HS-5 (cell line): ENCODE measurements at regions not wholly inside any gene's neighbourhood (a gene's known extent, or its start where the extent isn't known, plus 50 kb on each side); places are given as distances from the start of the nearest gene placed in this dataset.
A peak's percentile ranks its signal among the peaks of the same experiment; 100 is the strongest.

ENCODE experiments used
- DNase-seq: peaks from one replicate; pipeline ENCODE4 v3.0.0-alpha.2; 2012; ENCODE audit warnings: low read depth

DNA sequence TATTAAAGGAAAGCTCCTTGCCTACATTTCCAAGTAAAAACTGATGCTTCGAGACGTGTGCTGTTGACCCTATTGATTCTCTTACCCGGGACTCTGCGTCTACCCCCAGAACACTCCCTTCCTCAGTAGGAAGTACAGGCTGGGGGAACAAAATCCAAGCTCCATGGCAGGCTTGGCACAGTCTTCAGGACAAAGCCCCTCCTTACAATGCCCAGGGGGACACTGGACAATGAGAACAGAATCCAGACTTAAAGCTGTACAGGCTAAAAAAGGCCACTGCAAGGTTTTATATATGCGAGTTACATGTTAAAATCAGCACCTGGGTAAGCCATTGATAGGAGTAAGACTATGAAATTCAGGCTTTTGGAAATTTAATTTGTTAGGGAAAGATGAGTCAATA is 250.6 kb upstream of the DAPK1 start:
- no peak for DNase-seq

GRCh38 chr9:87249029-87249428 is 248.6 kb upstream of the DAPK1 start:
- DNase-seq, result no peak

- DNase-seq, result no peak
Observed at GRCh38 chr9:87250205-87250604, 247.5 kb upstream of the DAPK1 start.

GRCh38 chr9:87255431-87256155 is 242.1 kb upstream of the DAPK1 start:
- DNase-seq, result no peak

GRCh38 chr9:87256973-87257372 is 240.7 kb upstream of the DAPK1 start:
- no peak for DNase-seq

- DNase-seq, result no peak
Observed at GRCh38 chr9:87259543-87260518, 237.8 kb upstream of the DAPK1 start.

GRCh38 chr9:87263291-87263690 is 234.4 kb upstream of the DAPK1 start:
- no peak for DNase-seq

GRCh38 chr9:87266697-87267096 is 231.0 kb upstream of the DAPK1 start:
- DNase-seq, result no peak

DNA sequence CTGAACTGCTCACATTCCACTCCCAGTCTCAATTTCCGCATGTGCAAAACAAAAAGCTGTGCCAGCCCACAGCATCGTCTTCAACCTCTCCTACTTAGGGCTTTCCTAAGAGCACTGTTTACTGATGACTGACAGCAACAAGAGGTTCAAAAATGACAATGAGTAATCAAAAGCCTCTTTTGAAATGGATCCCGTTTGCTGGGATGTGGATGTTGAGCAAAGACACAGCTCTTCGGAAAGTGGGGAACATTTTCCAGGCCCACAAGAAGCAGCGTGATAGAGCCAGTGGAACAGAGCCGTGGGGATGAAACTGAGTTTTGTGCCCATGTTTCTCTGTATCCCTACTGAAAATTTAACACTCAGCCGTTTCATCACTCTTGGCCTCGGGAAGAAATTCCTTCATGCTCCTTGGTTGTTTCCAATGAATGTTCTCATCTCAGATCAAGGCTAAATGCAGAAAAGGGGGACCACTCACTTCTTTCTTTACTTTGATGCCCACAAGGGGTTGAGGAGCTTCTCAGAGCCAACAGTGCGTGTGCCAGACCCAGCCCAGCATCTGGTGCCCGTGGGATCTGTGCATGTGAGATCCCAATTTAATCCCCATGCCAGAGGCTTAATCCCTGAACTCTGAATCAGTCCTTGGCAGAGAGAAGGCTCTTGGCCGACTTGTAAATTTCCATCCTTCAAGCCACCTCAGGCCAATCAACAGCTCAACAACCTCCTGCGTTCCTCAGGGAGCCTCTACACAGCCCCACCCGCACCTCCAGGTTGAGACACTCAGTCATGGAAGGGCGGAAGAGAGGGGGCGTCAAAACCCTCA is 230.2 kb upstream of the DAPK1 start:
- no peak for DNase-seq

- no peak for DNase-seq
Observed at GRCh38 chr9:87269296-87270176, 228.1 kb upstream of the DAPK1 start.

DNA sequence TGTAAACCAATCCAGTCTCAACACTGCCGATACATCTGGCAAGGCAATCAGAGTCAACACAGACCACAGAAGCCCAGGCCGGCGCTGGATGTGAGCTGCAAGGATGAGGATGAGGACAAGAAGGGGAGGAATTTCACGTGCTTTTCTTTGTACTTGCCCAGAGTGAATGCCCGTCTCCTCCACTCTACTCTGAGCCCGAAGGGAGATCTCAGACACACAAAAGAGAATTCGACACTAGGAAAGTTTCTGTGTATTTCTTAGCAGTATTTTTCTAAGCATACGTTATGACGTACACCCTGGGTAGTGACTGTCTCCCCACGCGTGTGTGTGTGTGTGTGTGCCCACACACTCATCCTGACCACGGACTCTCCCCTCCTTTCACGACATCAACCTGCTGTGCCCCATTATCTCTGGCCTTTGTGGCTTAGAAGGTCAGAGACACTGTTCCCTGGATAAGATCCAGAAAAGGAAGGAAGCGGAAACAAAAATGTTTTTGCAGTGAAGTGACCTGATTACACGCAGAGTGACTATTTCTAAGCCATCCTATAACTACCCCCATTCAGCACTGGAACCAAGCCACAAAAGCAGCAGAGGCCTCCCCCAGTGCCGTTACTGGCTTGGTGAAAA is 227.3 kb upstream of the DAPK1 start:
- DNase-seq, result no peak

DNA sequence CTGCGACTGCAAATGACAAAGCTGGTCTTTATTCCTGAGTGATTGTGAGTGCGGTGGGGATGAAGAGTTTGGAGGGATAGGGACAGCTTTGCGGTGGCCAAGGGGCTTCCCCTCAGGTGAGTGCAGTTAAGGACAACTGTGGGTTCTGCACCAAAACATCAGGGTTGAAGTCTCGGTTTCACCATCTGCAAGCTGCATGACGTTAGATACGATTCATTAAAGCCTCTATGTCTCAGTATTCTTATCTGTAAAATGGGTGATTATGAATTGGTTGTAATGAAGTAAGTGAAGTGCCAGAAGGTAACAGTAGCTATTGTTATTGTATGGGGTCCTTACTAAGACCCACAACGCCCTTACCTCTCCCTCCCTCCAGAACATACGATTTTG is 226.8 kb upstream of the DAPK1 start:
- DNase-seq, result no peak

DNA sequence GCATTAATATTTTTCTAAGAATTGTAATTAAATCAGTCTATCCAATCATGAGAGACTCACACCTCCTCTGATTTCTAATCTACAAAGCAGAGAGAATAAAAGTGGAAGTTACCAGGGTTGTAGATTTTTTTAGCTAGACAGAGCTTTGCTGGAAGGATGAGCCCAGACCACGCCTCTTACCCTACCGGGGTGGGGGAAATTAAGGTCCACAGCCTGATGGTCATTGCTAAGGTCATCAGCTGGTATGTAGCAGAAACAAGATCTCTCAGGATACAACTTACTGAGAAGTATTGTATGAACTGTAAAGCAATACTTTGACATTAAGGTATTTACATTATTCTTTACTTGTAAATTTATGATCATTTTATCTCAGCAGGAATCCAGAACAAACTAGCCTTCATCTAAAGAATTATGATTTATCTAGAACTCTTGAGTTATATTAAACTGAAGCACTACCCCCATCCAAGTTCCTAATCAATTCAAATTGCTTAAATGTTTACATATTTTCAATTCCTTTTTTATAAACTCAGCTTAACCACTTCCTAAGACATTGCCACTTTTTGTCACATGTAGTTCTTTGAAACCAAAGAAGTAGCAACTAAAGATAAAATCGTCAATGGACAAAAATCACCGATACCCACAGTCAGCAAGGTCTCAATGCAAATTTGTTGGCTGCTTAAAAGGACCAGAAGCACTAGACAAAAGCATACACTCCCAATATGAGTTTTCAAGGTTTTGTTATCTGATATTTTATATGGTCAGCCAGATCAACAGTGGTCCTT is 225.8 kb upstream of the DAPK1 start:
- DNase-seq, result no peak

DNA sequence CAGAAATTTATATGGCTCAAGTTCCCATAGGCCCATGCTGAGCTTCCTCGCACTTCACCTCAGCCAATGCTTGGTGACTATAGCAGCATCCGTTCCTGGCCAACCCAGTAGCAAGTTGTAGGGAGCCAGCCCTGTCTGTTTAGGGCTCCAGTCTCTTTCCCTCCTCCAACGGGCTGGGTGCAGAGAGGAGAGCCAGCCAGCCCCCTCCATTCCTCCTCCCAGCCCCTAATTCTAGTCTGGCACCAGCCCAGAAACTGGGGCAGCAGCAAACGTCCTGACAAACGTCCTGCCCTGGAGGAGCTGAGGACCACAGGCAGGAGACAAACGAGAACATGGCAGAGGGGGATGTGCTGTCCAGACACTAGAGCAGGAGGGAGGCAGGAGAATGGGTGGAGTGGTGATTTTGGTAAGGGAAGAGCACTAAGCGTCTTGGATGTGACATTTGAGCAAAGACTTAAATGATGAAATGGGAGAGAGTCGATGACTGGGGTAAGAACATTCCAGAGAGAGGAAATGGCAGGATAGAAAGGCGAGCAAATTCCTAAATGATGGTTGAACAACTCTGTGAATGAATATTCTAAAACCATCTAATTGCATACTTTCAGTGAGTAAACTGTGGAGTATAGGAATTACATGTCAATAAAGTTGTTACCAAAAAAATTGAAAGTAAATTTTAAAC is 222.5 kb upstream of the DAPK1 start:
- no peak for DNase-seq

DNA sequence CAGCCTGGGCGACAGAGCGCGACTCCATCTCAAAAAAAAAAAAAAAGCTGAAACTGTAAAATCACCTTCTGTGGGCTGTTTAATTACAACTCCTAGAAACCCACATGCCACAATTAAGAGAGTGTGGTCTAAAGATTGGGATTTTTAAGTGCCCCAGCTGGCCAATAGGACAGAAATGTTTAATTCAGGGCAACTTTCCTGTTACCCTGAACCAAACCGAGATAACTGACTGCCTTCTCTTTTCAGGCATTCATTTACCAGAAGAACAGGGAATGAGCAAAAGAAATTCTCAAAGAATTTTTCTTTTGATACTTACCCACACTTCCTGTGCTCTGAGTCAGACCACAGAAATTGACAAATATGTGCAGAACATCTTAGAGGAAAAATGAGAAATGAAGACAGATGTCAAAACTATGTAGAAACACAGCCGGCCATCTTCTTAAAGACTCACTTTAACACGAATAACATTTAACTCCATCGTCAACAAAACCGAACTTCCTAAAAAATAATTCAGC is 221.3 kb upstream of the DAPK1 start:
- DNase-seq, result peak; percentile 78

- peak; percentile 48 for DNase-seq
Observed at GRCh38 chr9:87276851-87277261, 220.8 kb upstream of the DAPK1 start.

GRCh38 chr9:87277346-87277745 is 220.3 kb upstream of the DAPK1 start:
- no peak for DNase-seq

DNA sequence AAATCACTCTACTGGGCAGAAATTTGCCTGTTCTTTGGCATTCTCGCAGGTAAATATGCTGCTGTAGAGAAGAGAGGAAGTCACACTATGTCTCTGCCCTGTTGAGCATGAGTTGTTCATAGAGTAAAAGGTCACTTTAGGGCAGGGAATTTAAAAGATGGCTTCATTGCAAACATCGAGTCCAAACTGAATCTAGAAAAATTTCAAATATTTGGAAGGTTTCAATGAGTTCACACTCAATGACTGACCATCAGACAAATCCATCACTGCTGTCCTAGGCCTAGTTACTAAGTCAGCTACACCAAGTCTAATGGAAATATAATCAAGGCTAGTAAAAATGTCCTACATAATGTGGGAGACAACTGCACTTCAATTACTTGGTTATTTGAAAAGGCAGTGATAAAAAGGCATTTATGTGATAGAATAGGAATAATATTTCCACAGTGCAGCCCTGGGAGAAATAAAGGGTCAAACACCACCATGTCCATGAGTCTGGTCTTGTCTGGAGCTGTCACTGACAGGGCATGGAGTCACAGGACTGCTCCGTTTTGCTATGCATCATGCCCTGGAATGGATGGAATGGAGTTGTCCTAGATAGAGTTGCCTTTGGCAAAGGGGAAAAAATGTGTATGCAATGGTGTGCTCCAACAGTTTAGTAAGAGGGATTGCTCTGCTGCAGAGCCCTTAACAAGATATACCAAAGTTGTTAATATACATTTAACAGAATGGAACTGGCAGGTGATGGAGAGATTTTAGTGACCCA is 218.5 kb upstream of the DAPK1 start:
- no peak for DNase-seq

GRCh38 chr9:87280421-87280820 is 217.2 kb upstream of the DAPK1 start:
- no peak for DNase-seq
